HG03196 (cell line): ENCODE measurements at regions not wholly inside any gene's neighbourhood (a gene's known extent, or its start where the extent isn't known, plus 50 kb on each side); places are given as distances from the start of the nearest gene placed in this dataset.
"Not testable (repeated sequence)": the region's sequence is repeated elsewhere in the genome, so short reads cannot be mapped to it uniquely, and the experiment has no call there.

Experiments used
- ATAC-seq: cut with Tn5 transposase; IDR thresholded peaks from one replicate; pipeline ENCODE4 v1.9.1; 2021; ENCODE audit not compliant: unreplicated experiment

DNA sequence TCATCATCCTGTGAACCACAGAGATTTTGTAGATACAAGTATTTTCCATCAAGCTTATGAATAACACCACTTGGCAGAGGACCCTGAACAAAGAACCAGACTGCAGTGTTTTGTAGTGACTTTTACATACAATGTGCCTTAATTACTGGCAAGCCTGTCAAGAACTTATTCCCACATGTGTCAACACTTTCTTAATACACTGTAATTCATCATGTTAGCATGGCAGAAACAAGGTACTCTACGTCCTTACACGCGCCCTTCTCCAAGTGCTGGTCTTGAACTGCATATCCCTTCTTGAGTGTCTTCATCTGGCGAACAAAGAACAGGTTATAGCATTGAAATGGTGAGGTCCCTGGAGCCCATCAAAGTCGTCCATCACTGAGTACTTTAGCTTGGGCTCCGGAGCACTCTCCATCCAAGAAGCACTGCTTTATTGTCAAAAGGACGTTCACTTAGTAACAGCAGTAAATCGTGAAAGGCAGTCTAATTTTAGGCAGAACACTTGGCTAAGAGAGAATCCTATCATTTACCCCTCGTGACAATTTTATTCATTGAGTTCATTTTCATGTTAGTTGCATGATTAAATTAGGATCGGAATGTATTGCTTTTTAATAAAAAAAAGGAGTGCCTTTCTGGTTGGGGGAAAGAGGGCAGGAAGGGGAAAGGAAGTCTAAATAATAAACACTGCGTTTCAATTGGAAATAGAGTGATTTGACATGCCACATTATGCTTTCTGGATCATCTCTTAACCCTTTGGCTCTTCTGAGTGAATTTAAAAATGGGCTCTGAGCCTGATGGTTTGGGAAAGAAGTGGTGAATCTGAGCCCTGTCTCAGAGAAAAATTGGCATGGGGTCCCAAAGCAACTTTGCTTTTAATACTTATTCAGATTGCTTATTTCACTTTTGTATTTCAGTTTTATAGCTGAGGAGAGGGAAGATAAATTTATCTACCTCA is 376.1 kb downstream of the DLEU7 start:
- ATAC-seq, result no peak

DNA sequence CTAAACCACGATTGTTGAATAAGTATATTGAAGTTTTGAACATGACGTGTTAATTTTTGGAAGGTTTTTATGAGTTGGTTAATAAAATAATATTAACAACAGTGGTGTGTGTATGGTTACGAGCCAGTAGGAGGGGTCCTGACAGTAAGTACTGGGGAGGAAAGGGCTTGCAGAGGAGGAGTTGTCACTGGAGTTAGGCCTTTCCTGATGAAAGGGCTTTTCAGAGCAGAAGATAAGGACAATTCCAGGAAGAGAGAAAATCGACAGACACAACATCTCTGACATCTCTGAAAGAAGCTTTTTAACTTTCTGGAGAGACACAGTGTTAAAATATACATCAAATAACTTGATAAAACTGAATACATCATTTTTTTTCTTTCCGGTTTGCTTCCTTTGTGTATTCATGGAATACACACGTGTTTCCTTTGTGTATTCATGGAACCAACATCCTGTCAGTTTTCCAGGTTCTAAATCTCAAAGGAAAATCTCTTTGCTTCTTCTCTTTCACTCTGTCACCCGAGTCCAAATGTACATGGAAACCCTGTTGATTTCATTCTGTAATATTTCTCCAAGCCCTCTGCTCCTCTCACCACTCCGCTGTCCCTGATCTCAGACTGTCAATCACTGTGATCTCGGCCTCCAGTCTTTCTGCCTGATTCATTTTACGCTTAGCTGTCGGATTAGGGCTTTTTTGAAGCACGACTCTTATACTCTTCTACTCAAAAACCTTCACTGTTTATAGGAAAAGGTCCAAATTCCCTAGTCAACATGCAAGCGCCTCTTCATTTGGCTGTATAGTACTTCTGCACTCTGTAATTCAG is 374.4 kb downstream of the DLEU7 start:
- no peak for ATAC-seq

- ATAC-seq, result not testable (repeated sequence)
Observed at GRCh38 chr13:50473050-50473449, 370.4 kb downstream of the DLEU7 start.

DNA sequence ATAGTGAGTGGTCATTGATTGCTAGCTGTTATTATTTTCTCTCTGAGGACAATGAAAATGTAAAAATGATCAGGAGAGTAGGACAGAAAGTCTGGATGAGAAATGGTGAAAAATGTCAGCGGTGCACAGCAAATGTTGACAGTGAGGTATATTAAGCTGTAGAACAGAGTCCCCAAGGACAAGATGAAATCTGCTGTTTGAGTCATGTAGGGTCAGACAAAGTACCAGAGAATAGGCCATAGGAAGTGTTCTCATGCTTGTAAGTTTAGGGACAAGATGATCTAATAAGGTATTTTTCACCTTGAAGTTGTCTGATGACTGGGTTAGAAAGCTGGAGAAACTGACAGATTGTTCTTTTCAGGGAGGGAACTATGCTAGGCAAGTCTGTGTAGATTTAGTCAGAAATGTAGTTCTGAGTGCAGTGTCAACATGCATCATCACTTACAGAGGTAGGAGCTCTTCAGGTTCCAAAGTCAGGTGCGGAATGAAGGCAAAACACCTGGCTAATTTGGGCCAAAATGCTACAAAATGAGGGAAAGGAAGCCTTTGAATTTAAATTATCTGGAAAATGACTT is 369.3 kb downstream of the DLEU7 start:
- ATAC-seq, result no peak

DNA sequence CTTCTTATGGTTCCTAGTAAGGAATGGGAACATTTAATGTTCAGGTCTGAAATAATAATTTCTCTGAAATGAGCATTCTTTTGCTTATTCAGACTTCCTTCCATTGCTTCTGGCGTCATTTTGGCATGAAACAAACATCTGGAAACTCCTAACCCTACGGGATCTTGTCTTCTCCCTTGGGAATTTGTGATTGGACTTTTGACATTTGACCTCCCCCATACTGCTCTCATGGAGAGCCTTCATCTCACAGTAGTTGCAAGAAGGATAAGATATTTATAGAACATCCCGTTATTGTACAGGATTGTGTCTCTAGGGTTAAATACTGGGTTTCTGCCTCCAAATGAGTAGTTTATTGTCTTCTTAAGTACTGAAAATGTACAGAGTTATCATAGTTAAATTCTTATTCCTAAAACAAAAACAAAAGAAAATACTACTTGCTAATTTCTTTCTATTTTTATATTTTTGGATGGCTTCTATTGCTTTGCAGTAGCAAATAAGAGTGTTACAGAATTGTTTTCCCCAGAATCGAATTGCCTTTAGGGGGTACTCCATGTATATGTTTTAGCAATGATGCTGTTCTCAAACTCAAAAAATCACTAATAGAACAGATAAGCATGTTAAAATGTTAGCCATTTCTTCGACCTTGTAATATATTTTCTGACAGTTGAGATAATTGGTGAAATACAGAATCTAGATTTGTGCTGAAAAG is 366.8 kb downstream of the DLEU7 start:
- no peak for ATAC-seq

GRCh38 chr13:50481936-50482335 is 361.6 kb downstream of the DLEU7 start:
- ATAC-seq, result no peak

DNA sequence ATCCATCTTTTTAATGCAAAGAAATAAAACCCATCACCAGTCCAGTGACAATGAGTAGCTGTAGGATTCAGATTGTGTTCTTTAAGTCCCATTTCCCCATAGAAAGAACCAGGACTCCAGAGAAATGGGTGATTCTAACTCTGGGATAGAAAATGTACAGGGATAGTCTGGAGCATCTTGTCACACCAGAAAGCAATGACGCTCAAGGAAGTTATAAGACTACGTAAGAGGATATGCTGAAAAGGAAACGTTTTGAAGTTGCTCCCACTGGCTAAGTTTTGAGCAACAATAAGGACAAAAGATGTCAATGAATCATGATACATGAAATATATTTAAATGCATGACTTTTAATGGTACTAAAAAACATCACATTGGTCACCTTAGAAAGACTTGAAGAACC is 360.1 kb downstream of the DLEU7 start:
- no peak for ATAC-seq

DNA sequence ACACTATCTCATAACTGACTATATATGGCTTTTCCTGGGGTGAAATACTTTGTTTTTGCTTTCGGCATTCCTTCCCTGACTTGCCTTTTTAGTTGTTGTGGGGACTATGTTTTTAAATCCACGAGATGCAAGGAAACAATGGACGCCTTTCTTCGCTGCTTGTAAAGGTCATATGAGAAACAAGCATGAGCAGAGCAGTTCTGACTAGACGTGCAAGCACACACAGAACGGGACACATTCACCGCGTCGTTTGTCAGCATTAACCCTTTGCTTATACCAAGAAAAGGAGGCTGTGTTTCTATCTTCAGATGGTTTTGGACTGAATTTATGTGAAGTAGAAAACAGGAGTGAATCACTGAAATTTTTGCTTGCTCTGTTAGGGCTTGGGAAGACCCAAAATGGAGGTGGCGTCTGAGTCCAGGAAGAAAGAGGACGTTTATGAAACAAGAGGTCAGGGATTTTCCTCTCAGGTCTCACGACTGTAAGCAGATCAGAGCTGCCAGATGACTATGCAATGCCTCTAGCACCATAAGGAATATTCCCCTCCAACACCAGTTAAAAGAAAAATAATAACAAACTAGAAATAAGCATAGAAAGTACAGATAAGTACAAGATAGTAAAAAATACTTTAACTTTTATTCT is 358.9 kb downstream of the DLEU7 start:
- ATAC-seq, result no peak

DNA sequence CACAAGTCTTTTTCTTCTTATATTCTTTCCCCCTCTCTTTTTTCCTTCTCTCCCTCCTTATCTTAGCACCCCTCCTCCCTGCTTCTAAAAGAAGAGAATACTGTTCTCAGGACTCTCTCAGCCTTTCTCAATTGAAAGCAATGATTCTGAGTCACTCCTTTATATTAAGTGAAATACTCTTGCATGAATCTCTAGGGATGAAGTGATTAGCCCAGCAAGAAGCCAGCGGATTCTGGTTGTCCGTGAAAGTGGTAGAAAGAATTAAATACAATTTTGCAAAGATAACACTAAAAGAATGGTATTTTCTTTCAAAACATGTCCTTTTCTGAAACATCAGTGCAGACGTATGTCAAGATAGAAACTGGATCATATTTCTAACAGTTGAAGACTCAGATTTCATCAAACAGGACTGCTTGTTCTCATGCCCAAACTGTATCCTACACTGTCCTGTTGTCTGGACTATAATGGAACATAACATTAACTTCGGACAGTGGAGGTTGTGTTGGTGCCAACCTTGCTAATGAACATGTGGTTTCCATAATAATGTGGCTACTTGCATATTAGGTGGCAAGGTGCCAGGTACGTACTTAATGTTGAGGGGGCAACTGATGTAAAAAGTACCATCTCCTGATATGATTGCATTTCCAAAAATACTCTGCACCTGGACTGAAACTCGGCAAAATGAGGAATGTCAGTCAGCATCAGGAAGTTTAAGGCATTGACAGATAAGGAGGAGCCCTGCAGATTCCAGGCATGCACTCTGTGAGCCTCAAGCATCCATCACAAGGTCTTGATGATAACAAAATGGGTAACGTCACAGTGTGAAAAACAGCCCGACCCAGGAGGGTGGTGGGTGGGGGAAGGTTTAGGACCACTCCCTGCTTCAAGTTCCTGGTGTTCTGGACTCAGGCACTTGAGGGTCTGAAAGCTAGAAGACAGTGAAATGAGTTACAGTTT is 357.2 kb downstream of the DLEU7 start:
- no peak for ATAC-seq

GRCh38 chr13:50493683-50494082 is 349.8 kb downstream of the DLEU7 start:
- ATAC-seq, result no peak

DNA sequence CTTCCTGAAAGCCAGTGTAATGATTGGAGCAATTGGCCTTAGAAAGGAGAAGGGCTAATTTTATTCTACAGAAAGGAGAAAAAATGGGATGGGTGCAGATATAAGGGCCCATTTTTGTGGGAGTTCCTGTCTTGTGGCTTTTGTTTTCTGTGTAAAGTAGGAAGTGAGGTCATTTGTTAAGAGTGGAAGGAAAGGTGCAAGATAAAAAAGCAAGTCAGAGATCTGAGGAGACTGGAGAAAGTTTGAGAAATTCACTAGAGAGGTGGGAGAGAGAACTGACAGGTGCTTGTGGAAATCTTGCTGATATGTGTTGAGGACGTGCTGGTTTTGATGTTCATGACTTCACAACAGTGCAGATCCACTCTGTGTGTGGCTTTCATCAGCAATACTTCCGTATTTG is 349.4 kb downstream of the DLEU7 start:
- ATAC-seq, result no peak

DNA sequence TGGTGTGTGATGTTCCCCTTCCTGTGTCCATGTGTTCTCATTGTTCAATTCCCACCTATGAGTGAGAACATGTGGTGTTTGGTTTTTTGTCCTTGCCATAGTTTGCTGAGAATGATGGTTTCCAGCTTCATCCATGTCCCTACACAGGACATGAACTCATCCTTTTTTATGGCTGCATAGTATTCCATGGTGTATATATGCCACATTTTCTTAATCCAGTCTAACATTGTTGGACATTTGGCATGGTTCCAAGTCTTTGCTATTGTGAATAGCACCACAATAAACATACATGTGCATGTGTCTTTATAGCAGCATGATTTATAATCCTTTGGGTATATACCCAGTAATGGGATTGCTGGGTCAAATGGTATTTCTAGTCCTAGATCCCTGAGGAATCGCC is 340.3 kb downstream of the DLEU7 start:
- not testable (repeated sequence) for ATAC-seq

DNA sequence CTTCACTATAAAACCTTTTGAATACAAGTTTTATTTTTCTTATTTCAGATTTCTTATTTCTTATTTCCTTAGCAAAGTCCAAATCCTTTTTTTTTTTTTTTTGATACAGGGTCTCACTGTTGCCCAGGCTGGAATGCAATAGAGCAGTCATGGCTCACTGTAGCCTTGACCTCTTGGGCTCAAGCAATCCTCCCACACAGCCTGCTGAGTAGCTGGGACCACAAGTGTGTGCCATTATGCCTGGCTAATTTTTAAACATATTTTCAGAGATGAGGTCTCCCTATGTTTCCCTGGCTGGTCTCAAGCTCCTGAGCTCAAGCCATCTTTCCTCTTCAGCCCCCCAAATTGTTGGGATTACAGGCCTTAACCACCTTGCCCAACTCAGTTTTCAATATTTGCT is 334.3 kb downstream of the DLEU7 start:
- ATAC-seq, result no peak

DNA sequence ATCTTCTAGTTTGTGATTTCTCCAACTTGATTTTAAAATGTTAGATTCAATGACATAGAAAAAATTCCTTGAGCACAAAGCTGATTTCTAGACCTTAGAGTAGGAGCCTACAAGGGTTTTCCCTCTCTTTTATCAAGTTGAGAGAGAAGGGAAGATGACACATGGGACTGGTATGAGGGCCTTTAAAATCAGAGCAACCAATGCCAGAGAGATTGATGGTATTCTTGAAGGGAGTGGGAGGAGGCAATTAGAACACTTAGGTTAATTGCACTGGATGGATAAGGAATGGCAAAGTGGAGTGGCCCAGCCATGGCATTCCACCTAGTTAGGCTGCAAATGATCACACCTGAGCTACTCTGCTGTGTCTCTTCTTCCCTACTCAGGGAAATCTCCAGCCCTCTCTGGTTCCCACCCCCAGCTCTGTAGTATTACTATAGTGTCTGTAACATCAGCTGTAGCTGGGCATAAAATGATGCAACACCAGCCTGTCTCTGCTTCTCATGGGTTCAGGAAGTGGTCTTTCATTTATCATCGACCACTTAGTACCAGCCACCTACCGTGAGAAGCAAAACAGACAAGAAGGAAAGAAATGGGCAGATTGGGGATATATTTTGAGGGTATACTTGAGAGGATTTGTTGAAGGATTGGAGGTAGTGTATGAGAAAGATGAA is 333.6 kb downstream of the DLEU7 start:
- ATAC-seq, result no peak

DNA sequence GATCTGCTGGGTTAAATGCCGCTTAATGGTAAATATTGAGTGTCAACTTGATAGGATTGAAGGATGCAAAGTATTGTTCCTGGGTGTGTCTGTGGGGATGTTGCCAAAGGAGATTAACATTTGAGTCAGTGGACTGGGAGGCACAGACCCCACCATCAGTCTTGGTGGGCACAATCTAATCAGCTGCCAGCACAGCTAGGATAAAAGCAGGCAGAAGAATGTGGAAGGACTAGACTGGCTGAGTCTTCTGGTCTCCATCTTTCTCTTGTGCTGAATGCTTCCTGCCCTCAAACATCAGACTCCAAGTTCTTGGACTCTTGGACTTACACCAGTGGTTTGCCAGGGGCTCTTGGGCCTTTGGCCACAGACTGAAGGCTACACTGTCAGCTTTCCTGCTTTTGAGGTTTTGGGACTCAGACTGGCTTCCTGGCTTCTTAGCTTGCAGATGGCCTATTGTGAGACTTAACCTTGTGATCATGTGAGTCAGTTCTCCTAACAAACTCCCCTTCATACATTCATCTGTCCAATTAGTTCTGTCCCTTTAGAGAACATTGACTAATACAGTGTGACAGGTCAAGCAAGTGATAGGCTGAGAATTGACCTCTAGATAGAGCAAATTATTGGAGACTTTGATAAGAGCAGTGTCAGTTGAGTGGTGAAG is 332.5 kb downstream of the DLEU7 start:
- ATAC-seq, result not testable (repeated sequence)

DNA sequence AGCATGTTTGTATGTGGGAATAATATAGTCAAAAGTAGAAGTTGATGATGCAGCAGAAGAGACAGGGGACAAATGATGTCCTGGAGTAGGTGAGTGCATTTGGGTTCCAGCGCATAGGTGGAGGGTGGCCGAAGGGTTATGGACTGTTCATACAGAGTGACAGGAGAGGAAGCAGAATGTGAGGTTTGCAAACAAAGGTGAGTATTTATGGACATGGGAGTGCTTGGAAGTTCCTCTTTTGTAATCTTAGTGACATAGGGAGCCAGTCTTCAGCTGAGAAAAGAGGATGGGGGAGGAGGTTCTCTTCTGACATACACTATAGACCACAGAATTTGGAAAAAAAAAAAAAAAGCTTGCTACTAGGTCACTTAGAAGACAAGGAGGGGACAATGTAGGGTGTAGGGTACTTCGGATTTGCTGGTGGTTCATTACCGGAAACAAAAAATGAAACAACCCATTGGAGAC is 331.6 kb downstream of the DLEU7 start:
- peak; percentile 47 for ATAC-seq

DNA sequence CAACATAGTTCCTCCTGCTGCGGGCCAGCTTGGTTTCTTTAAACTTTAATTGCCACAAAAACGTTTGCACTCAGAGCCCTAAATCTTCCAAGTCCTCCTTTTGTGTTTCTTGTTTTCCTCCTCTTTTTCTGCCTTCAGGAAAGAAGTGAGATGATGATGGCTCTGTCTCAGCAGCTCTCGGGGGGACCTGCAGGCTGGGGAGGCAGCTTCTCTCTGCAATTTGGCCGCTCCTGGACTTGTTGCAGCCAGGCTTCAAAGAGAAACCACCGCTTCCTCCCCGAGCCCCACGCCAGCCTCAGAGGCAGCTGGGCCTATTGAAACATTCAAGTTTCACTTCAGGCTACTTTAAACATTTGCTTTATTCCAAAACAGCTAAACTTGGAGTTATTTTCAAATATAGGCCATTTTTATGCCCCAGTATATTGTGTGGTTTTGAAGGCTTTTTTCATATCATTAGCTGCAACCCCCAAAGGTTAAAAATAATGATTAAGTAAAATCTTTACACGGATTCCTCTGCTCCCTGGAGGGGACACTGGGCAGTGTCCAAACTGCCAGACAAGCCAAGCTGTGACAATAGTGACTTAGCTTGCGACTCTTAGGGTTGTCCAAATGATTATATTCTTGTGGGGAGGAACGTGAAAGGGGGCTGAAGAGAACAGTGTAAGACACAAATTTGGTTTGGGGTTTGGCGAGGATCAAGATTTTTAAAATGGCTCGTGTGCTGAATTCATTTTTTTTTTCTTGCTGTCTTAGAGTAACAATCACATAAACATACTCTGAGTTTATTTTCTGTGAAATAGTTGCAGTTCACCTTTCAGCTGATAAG is 330.8 kb downstream of the DLEU7 start:
- peak; percentile 88 for ATAC-seq
